Endothelial cell of umbilical vein (primary cell): ENCODE measurements at regions not wholly inside any gene's neighbourhood (a gene's known extent, or its start where the extent isn't known, plus 50 kb on each side); places are given as distances from the start of the nearest gene placed in this dataset.

ENCODE experiments used
- CTCF ChIP-seq, 2 donors: IDR thresholded peaks; 1 replicate in 1 of 2; 2 replicates in 1 of 2; pipeline ENCODE4 v1.5.1; 2011; ENCODE audit warnings: low read length in 2 of 2, mild to moderate bottlenecking in 2 of 2, moderate library complexity in 2 of 2, control low read depth in 1 of 2, inconsistent platforms in 1 of 2, low read depth in 1 of 2; ENCODE audit not compliant: insufficient read depth in 1 of 2; ENCODE audit errors: extremely low read depth in 1 of 2
- EZH2 ChIP-seq: IDR thresholded peaks from 2 replicates; pipeline ENCODE4 v1.6.1; 2012; ENCODE audit warnings: borderline replicate concordance, low read depth, mild to moderate bottlenecking, moderate library complexity, low read length, inconsistent platforms; ENCODE audit not compliant: severe bottlenecking
- GATA2 ChIP-seq: IDR thresholded peaks from 2 replicates; pipeline ENCODE4 v1.7.0; 2011; ENCODE audit warnings: low read depth, mild to moderate bottlenecking, moderate library complexity, mixed read lengths, low read length; ENCODE audit not compliant: insufficient read length, insufficient read depth
- POLR2A ChIP-seq: IDR thresholded peaks from 2 replicates; pipeline ENCODE4 v1.6.1; 2012; ENCODE audit warnings: low read depth, mild to moderate bottlenecking, control low read depth, low read length

DNA sequence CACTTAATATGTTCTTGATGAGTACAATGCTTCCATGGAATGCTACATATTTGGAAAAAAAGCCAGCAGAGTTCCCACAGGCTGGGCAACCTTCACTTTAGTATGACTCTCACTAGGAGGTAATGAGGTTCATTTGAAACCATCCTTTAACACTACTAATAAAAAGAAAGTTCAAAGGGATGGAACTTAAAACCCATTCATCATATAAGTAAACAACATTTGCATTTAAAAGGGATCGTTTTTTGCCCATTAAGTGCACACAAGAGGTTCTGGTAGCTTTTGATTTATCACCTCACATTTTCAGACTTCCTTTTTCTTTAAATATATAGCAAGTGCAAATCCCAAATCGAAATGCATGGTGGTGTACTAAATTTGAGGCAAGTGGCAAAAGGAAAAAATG lies 270.8 kb upstream of the DCC start:
- no peak for TF ChIP-seq CTCF (IDR thresholded peaks at IDR 0.05; ENCODE audit: extremely low read depth in 1 of 2, insufficient read depth in 1 of 2, low read depth in 1 of 2, low read length in 2 of 2)
- no peak for TF ChIP-seq GATA2
- TF ChIP-seq POLR2A = no peak
- TF ChIP-seq EZH2 = no peak
